Sigmoid colon (tissue), 4 donors: ENCODE measurements at regions not wholly inside any gene's neighbourhood (a gene's known extent, or its start where the extent isn't known, plus 50 kb on each side); places are given as distances from the start of the nearest gene placed in this dataset.

Experiments
- POLR2A ChIP-seq, 2 donors: fragments of 450-650 bp; IDR thresholded peaks; one replicate each; pipeline ENCODE4 v1.6.1; 2016; ENCODE audit warnings: antibody characterized with exemption in 2 of 2, mild to moderate bottlenecking in 2 of 2, moderate library complexity in 2 of 2
- POLR2AphosphoS5 ChIP-seq, 4 donors: sonication (generic); formaldehyde crosslinking; IDR thresholded peaks; one replicate each; pipeline ENCODE4 v1.6.1; 2017; ENCODE audit warnings: antibody characterized with exemption in 4 of 4
- TF ChIP-seq, protein P1 (sequence below), 4 experiments: fragments of 450-650 bp in 3 of 4; fragments of 200-600 bp in 1 of 4; IDR thresholded peaks; one replicate each; pipeline ENCODE4 v1.5.1; 2016 to 2019; ENCODE audit warnings: antibody characterized with exemption in 4 of 4, mild to moderate bottlenecking in 3 of 4, moderate library complexity in 2 of 4

DNA sequence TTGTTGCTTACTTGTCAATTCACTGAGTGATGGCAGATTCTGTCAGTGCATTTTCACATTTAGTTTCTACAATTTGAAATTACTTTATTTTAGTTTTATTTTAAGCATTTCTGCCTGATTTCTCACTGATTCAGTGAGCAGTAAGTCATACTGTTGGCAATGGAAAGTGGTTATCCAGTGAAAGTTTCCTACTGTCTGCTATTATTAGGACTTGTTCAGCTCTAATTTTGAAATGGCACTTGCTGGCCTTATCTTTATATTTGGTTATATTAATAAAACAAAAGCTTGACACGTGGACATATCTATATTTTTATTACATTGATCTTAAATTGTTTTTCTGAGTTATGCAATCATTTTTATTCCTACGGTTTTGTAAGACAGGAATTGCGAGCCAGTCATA is 871.8 kb upstream of the SLC35B3 start:
- TF ChIP-seq, protein P1, sequence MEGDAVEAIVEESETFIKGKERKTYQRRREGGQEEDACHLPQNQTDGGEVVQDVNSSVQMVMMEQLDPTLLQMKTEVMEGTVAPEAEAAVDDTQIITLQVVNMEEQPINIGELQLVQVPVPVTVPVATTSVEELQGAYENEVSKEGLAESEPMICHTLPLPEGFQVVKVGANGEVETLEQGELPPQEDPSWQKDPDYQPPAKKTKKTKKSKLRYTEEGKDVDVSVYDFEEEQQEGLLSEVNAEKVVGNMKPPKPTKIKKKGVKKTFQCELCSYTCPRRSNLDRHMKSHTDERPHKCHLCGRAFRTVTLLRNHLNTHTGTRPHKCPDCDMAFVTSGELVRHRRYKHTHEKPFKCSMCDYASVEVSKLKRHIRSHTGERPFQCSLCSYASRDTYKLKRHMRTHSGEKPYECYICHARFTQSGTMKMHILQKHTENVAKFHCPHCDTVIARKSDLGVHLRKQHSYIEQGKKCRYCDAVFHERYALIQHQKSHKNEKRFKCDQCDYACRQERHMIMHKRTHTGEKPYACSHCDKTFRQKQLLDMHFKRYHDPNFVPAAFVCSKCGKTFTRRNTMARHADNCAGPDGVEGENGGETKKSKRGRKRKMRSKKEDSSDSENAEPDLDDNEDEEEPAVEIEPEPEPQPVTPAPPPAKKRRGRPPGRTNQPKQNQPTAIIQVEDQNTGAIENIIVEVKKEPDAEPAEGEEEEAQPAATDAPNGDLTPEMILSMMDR (IDR thresholded peaks at IDR 0.05) = no peak
- TF ChIP-seq POLR2A (IDR thresholded peaks at IDR 0.05) (no peak), POLR2AphosphoS5 (IDR thresholded peaks at IDR 0.05) (no peak)
